GM21619 (cell line): ENCODE measurements at regions not wholly inside any gene's neighbourhood (a gene's known extent, or its start where the extent isn't known, plus 50 kb on each side); places are given as distances from the start of the nearest gene placed in this dataset.
"Not testable (repeated sequence)": the region's sequence is repeated elsewhere in the genome, so short reads cannot be mapped to it uniquely, and the experiment has no call there.

Experiments used
- ATAC-seq: cut with Tn5 transposase; IDR thresholded peaks from one replicate; pipeline ENCODE4 v1.9.1; 2021; ENCODE audit not compliant: unreplicated experiment

DNA sequence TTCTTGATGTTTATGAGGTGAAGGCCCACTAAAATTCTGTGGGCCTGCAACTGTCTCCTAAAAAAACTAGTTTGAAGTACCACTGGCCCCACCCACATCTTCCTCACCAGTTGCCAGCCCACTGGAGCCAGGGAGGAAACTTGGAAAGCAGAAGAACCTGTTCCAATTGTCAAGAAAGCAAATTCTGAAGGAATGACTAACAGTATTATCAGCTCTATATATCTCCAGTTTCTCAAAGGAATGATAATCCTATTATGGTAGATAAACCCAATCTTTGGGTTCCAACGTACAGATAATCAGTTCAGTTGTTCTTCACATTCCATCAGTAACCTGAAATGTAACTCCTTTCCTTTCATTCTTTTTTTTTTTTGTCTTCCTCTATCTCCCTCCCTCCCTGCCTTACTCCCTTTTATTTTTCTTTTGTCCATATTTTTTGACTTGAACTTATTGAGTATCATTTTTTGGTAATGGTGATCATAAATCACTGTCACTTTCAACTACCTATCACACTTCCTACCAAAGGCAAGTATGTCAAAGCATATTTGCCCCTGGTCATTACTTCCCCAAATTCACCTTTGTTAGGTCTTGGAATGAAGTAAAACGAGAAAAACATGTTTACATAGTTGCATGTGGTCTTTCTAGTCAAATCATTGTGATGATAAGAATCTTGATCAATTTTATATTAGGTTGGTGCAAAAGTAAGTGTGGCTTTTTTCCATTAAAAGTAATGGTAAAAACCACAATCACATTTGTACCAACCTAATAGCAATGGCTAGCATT, 943.4 kb downstream of the TTLL7 start:
- no peak for ATAC-seq

DNA sequence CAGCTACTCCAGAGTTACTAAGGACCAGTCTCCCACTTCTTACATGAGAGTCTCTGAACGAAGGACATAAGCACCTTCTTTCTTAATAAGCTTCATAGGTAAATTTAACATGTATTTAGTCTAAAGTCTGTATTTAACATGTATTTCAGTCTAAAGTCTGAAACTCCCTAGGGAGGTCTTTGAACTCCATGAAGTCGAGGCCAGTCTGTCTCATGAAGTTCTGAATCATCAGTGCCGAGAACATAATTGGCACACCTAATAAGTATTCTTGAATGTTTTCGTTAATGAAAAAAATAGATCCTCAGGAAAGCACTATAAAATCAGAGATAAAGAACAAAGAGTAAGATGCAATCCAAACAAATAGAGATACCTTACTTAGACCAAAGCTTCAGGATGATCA, 945.5 kb downstream of the TTLL7 start:
- ATAC-seq: no peak

DNA sequence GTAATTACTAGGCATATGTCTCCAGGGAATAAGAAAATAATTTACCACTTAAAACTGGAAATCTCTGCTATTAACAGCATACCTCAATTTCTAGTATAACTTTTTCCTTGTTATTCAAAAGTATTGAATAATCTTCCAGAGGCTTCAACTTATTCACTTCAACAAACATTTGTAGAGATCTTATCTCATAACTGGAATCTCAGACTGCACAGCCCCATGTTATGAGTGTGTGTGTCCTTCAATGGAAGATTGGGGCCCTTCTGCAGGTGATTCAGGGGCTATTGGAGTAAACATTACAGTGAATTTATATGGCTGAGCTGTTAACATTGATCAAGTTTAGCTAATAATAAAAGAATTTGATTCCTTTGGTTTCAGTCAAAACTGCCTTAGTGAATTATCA, 946.1 kb downstream of the TTLL7 start:
- ATAC-seq: no peak

DNA sequence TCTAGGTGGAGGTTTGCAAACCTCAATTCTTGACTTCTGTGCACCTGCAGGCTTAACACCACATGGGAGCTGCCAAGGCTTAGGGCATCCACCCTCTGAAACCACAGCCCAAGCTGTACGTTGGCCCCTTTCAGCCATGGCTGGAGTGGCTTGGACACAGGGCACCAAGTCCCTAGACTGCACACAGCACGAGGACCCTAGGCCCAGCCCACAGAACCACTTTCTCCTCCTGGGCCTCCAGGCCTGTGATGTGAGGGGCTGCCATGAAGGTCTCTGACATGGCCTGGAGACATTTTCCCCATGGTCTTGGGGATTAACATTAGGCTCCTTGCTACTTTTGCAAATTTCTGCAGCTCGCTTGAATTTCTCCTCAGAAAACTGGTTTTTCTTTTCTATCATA, 947.9 kb downstream of the TTLL7 start:
- not testable (repeated sequence) for ATAC-seq

DNA sequence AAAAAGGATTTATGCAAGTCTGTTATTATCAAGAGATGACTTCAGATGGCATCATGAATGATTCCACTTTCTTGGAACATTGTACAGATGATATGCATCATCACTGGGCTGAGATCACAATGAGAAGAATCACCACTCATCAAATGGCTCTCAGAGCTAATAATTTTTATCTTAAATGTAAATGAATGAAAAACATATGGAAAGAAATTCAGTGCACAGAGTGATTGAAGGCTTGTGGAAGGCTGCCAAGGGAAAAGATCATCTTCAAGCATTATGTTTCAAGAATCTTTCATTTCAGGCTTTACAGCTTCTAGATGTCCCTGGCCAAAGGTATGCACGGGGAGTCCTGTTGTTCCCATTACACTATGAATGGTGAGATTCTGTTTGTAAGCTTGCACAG, 955.7 kb downstream of the TTLL7 start:
- no peak for ATAC-seq

DNA sequence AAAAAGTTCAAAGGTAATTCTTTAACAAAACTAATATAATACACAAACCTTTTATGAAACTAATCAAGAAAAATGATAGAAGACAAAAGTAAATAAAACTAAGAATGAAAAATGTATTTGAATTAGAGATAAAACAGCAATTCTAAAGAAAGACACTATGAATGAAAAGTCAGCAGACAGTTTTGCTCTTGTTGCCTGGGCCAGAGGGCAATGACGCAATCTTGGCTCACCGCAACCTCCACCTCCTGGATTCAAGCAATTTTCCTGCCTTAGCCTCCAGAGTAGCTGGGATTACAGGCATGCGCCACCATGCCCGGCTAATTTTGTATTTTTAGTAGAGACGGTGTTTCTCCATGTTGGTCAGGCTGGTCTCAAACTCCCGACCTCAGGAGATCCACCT, 959.8 kb downstream of the TTLL7 start:
- not testable (repeated sequence) for ATAC-seq

DNA sequence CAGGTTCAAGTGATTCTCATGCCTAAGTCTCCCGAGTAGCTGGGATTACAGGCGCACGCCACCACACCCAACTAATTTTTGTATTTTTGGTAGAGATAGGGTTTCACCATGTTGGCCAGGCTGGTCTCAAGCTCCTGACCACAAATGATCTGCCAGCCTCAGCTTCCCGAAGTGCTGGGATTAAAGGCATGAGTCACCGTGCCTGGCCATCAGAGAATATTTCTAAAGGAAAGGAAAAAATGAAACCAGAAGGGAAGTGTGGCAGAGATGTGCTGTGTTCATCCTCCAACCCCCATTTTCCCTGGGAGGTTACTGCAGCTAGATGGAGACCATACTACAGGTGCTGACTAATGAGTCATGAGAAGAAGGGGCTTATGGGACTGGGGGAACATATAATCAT, 964.1 kb downstream of the TTLL7 start:
- ATAC-seq: no peak

DNA sequence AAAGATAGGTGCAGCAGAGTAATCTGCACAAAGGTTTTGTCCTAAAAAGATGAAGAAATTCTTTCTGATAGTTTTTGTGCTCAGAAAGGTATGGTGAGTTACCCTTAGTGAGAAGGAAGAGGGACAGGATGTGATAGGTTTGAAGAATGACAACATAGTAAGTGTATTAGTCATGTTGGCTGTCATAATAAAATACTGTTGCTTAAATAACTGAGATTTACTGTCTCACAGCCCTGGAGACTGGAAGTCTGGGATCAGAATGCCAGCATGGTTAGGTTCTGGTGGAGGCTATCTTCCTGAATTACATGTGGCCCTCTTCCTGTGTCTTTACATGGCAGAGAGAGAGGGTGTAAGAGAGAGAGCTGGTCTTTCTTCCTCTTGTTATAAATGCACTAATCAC, 965.2 kb downstream of the TTLL7 start:
- ATAC-seq: no peak

DNA sequence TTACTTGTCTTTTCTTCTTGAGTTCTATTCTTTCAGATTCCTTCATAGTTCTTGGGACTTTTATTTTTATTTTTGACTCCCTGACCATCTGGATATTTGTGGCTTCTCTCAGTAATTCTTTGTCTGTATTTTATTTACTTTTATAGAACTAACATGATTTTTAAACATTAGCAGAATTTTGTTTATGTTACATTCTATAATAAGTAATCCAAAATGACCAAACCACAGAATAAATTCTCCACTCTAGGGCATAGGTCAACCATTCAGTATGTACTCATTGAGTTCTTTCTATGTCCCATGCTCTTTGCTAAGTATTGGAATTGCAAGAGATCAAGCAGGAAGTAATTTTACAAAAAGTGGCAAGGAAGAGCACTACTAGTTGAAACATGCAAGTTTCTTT, 969.0 kb downstream of the TTLL7 start:
- no peak for ATAC-seq

DNA sequence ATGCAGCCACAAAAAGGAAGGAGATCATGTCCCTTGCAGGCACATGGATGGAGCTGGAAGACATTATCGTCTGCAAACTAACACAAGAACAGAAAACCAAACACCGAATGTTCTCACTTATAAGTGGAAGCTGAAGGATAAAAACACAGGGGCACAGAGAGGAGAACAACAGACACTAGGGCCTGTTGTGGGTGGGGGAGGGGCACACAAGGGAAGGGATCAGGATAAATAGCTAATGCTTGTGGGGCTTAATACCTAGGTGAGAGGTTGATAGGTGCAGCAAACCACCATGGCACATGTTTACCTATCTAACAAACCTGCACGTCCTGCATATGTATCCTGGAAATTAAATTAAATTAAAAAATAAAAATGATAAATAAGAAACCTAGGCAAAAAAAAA, 969.9 kb downstream of the TTLL7 start:
- ATAC-seq: no peak

DNA sequence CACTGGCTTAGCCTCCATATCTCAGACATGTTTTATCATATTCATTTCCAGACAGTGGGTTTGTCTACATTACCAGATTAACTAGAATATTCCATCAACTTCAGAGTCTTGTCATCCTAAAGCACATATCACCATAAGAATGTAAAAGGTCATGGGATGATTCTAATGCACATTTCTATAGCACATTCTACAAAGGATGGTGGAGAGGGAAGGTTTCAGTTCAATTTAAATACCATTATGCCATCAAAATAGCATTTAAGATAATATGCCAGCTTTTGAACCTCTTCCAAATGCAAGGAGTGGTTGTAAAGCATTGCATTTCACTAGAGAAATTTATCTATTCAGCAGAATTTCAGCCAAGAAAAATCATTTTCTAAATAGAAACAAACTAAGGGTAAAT, 970.5 kb downstream of the TTLL7 start:
- no peak for ATAC-seq

DNA sequence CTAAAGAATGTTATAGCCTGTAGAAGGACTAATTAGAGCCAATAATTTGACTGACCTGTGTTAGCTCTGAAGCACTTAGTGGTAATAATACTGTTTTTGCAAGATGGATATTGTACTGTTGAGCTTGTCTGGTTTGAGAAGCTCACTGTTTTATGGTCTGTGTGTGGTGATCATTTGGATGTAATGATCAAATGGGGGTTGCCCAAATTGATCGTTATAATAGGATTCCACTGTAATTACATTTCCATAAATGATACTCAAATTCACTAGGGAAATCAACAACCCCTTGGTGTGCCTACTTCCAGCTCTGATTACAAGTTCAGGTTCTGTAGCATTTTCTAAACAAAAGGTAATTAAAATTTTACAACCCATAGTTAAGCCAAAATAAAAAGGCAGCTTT, 971.4 kb downstream of the TTLL7 start:
- no peak for ATAC-seq

DNA sequence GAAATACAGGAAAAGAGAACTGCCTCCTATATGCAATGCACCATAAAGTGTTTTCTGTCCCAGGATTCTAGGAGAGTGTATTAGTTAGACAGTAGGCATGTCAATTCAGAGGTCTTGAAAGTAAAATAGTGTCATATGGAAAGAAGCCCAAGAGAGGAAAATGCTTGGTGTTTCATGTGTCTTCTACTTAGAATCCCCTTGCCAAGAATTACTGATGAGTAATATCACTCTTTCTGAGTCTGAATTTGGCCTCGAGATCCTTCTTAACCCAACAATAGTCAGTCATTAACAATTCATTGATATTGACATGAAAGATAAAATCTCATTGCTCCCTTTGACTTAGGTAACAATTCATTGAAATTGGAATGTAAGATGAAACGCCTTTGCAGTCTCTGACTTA, 972.2 kb downstream of the TTLL7 start:
- no peak for ATAC-seq

DNA sequence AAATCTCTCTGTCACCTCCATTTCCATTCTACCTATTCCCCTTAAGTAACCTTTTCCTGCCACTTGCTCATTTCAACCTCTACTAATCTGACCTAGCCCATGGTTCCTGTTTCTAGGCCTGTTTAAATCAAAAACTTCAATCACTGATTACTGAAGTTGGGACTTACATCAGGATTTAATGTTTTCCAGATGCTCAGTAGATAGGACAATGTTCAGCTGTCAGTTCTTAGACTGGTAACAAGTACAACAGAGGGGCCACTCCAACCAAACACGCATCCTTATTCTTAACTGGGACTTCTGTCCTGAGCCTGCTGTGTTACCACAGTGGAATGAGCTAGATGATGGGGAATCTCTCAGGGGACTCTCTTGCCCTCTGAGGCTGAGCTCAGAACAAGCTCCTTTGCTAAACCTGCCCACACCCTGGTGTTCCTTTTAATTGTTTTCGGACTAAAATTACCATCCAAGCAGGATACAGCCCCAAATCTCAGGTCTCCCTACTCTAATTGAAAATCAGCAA, 974.6 kb downstream of the TTLL7 start:
- no peak for ATAC-seq

DNA sequence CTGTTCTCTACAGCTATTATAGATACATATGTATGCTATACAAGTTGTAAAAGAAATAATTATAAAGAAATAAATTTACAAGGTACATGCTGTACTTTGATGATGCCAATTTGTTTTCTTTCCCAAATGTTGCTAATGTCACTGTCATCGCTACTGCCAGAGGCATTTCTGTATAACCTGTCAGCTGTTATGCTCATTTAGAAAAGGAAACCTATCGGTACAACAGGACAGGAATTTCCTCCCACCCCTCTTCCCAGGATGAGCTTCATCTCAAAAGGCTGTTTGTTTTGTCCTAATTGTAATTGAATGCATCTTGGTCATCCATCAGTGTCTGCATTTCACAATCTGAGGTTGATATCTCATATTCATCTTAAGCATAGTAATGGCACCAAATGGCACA, 975.7 kb downstream of the TTLL7 start:
- no peak for ATAC-seq

DNA sequence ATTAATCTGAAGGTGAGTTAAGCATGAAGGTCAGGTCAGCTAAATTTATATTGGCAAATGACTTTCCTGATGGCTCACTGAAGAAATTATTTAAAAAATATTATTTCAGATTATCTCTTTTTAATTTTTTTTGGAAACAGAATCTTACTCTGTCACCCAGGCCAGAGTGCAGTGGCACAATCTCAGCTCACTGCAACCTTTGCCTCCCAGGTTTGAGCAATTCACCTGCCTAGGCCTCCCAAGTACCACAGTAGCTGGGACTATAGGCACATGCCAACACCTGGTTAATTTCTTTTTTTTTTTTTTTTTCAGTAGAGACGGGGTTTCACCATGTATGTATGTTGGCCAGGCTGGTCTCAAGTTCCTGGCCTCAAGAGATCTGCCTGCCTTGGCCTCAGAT, 976.7 kb downstream of the TTLL7 start:
- ATAC-seq: no peak

DNA sequence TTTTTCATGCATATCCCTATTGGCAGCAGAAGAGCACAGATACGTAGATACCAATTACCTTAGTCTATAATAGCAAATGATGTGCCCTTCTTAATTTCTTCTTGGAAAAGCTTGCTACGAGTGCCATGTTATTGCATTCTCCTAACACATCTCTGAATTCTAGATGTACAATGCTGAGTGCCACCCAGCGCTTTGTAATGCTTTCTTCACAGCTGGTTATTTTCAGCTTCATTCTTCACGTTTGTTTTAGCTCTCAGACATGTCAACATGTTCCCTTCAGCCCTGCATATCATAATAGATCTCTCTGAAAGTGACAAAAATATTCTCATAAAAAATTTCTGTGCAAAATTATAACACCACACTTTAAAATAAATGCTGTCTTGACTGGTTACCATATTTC, 981.2 kb downstream of the TTLL7 start:
- no peak for ATAC-seq

DNA sequence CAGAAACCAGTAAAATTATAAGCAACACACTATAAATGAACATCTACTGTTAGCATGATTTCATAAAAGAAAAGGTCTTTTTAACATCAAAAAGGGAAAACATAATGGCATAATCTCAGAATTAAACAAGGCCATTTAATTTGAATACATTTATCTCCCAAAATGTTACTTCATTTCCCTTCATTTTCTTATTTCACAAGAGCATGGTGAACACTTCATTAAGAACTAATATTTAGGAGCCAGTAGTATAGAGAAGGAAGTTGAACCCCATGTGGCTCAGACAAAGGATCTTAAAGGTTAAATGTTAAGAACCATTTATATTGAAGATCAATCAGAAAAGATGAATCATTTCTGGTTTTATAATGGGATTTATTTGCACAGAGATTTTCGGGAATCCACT, 981.7 kb downstream of the TTLL7 start:
- ATAC-seq: no peak

DNA sequence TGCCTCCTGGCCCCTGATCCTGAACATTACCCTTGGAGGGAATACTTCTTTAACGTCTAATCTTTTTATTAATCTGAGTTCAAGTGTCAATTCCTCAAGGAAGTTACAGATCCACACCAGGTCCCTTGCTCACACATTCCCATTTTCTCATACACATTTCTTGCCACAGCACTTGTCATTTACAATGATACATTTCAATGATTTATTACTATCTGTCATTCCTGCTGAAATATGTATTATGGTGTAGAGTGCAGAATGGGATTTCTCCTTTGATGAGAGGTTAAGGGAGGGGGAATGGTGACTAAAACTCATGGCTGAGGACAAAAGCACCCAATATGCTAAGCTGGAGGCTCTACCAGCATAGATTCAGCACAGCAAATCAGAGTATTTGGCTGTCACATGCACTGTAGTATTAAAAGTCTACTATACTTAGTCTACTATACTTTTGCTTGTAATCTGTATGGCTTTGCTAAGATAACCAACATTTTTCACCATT, 982.5 kb downstream of the TTLL7 start:
- ATAC-seq: no peak

DNA sequence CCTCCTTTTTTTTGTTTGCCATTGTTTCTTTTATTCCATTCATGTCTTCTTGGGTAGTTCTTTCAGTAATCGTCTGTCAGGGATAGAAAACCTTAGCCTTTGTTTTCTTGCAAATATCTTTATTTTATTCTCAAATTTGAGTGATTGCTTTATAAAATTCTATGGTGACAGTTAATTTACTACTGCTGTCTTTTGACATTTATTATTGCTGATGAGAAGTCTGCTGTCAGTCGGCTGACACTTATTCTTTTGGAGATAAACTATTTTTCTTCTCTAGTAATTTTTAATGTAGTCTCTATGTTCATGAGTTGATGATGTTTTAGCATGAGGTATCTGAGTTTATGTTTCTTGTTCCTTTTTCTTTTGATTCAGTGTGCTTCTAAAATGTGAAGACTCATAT, 983.8 kb downstream of the TTLL7 start:
- ATAC-seq: no peak

DNA sequence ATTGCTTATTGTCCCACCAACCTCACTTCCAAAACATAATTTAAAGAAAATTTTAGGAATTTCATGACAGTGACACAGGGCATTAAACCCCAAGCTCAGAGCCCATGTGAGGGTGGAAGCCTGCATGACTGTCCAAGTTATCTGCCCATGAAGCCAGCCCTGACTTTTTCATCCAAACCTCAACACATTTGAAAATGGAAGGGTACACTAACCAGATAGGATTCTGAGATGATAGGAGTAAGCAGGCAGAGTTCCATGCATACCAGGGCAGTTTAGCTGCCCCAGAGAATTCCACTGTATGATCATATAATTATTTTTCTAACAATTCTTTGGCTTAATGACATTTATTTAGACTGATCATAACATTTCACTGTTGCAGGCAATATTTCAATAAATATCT, 986.0 kb downstream of the TTLL7 start:
- no peak for ATAC-seq

DNA sequence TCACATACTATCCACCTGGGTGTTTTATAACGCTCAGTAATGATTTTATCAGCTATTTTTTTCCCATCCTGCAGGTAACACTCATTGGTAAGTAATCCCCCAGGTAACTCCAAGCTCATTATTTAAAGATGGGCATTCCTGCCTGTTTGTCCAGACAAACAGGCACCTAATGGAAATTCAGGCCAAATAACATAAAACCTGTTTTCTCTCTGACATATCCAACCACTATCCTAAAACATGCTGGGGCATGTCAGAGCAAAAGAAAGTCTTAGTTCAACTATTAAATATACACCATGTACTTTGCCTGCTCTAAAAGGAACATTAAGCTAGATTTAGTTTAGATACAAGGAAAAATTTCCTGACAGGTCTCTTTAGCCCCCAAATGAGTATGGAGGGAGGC, 987.7 kb downstream of the TTLL7 start:
- ATAC-seq: no peak

DNA sequence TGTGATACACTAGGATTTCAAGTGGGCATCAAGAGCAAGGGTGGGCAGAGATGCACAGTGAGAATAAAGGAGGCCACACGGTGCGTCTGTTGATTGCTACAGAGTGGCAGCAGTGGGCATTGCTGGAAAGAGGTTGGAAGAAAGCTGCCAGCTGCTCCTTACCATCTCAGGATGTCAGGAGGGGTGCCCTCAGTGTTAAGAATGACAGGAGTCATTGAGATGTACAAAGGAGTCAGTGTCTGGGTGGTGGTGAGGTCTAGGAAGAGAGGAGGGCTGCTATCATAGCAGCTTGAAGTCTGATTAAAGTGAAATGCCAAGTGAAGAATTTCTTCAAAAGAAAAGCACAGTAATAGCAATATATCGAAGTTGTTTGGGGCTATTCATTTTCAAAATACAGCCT, 992.7 kb downstream of the TTLL7 start:
- ATAC-seq: no peak
